ENCODE measurements at regions not wholly inside any gene's neighbourhood (a gene's known extent, or its start where the extent isn't known, plus 50 kb on each side); places are given as distances from the start of the nearest gene placed in this dataset.
"Not testable (repeated sequence)": the region's sequence is repeated elsewhere in the genome, so short reads cannot be mapped to it uniquely, and the experiment has no call there.

DNA sequence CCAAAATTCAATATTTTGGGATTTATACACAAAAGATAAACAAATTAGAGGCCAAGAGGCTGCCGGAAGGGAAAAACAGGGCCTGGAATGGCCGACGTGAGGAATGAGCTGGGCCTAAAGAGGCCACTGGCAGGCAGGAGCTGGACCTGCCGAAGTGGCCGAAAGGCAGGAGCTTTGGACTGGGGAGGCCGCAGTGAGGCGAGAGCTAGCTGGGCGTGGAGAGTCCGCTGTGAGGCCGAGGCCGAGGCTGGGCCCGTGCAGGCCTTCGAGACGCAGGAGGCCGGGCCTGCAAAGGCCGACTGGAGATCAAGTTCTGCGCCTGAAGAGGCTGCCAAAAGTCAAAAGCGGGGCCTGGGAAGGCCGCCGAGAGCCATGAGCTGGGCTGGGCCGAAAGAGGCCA, 316.5 kb downstream of the OR4F29 start:
- not testable (repeated sequence) for TF ChIP-seq EZH2 (IDR thresholded peaks at IDR 0.05; ENCODE audit: borderline replicate concordance, low read depth, low read length, poor library complexity, severe bottlenecking)
- TF ChIP-seq, protein P1, sequence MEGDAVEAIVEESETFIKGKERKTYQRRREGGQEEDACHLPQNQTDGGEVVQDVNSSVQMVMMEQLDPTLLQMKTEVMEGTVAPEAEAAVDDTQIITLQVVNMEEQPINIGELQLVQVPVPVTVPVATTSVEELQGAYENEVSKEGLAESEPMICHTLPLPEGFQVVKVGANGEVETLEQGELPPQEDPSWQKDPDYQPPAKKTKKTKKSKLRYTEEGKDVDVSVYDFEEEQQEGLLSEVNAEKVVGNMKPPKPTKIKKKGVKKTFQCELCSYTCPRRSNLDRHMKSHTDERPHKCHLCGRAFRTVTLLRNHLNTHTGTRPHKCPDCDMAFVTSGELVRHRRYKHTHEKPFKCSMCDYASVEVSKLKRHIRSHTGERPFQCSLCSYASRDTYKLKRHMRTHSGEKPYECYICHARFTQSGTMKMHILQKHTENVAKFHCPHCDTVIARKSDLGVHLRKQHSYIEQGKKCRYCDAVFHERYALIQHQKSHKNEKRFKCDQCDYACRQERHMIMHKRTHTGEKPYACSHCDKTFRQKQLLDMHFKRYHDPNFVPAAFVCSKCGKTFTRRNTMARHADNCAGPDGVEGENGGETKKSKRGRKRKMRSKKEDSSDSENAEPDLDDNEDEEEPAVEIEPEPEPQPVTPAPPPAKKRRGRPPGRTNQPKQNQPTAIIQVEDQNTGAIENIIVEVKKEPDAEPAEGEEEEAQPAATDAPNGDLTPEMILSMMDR (conservative IDR thresholded peaks at IDR 0.05; ENCODE audit: low read depth, low read length) = not testable (repeated sequence)

Measured in A673 (cell line).